ENCODE measurements at regions not wholly inside any gene's neighbourhood (a gene's known extent, or its start where the extent isn't known, plus 50 kb on each side); places are given as distances from the start of the nearest gene placed in this dataset.

- no peak for DNase-seq (ENCODE audit: low read depth, low spot score)
- Histone ChIP-seq H2AFZ (ENCODE audit: control insufficient read depth, low read length) (no peak overlapping the region), H3K4me2 (ENCODE audit: control insufficient read depth, extremely low read depth, insufficient read depth, low read depth, low read length) (no peak overlapping the region), H4K20me1 (ENCODE audit: control insufficient read depth, extremely low read depth, insufficient read depth, low read length) (no peaks in the 10 kb centered on the region), H3K79me2 (ENCODE audit: control insufficient read depth, insufficient read depth, low read length) (no peaks in the 10 kb centered on the region), H3K9ac (ENCODE audit: control insufficient read depth, extremely low read depth, insufficient read depth, low read length) (no peak overlapping the region), H3K9me3 (ENCODE audit: control insufficient read depth, low read depth, low read length) (no peaks in the 10 kb centered on the region), H3K27ac (ENCODE audit: control insufficient read depth, insufficient read depth, low read length) (no peak overlapping the region), H3K4me3 (ENCODE audit: control insufficient read depth in 2 of 3, extremely low read depth in 1 of 3, insufficient read depth in 2 of 3, low read depth in 1 of 3, low read length in 3 of 3) (no peak overlapping the region), H3K9me1 (ENCODE audit: control insufficient read depth, extremely low read depth, insufficient read depth, low read length) (no peaks in the 10 kb centered on the region), H3K27me3 (ENCODE audit: control insufficient read depth, extremely low read depth, insufficient read depth, low read length) (no peaks in the 10 kb centered on the region), H3K4me1 (ENCODE audit: control insufficient read depth, extremely low read depth, insufficient read depth, low read length) (no peaks in the 10 kb centered on the region), H3K36me3 (ENCODE audit: control insufficient read depth in 2 of 2, extremely low read depth in 1 of 2, insufficient read depth in 2 of 2, low read length in 2 of 2) (no peaks in the 10 kb centered on the region)
- FAIRE-seq = no peak
- dilution Hi-C loops (cut with MboI; ENCODE audit: extremely low pct_ligation_motif_present, low sequenced_read_pairs) = no loop called here
- TF ChIP-seq CTCF (optimal IDR thresholded peaks at IDR 0.05 in 1 of 3, IDR thresholded peaks at IDR 0.05 in 1 of 3, conservative IDR thresholded peaks at IDR 0.05 in 1 of 3; ENCODE audit: extremely low read depth in 1 of 3, insufficient read depth in 2 of 3, low read length in 3 of 3) = no peak
- TF ChIP-seq EZH2 (IDR thresholded peaks at IDR 0.05; ENCODE audit: low read length) = no peak
Observed at GRCh38 chr14:26808407-26808806, 210.6 kb upstream of the NOVA1 start.

- H3K9ac ChIP-seq (ENCODE audit: control insufficient read depth, extremely low read depth, insufficient read depth, low read length) = no peak overlapping the region
- no peaks in the 10 kb centered on the region for H3K9me1 ChIP-seq (ENCODE audit: control insufficient read depth, extremely low read depth, insufficient read depth, low read length)
- no peaks in the 10 kb centered on the region for H3K36me3 ChIP-seq (ENCODE audit: control insufficient read depth in 2 of 2, extremely low read depth in 1 of 2, insufficient read depth in 2 of 2, low read length in 2 of 2)
- no peak overlapping the region for H3K4me3 ChIP-seq (ENCODE audit: control insufficient read depth in 2 of 3, extremely low read depth in 1 of 3, insufficient read depth in 2 of 3, low read depth in 1 of 3, low read length in 3 of 3)
- dilution Hi-C loops (cut with MboI; ENCODE audit: extremely low pct_ligation_motif_present, low sequenced_read_pairs) = no loop called here
- no peaks in the 10 kb centered on the region for H3K9me3 ChIP-seq (ENCODE audit: control insufficient read depth, low read depth, low read length)
- no peaks in the 10 kb centered on the region for H3K4me1 ChIP-seq (ENCODE audit: control insufficient read depth, extremely low read depth, insufficient read depth, low read length)
- no peak overlapping the region for H3K27ac ChIP-seq (ENCODE audit: control insufficient read depth, insufficient read depth, low read length)
- H3K27me3 ChIP-seq (ENCODE audit: control insufficient read depth, extremely low read depth, insufficient read depth, low read length) = no peaks in the 10 kb centered on the region
- DNase-seq (ENCODE audit: low read depth, low spot score) (no peak), FAIRE-seq (no peak)
- TF ChIP-seq CTCF (optimal IDR thresholded peaks at IDR 0.05 in 1 of 3, IDR thresholded peaks at IDR 0.05 in 1 of 3, conservative IDR thresholded peaks at IDR 0.05 in 1 of 3; ENCODE audit: extremely low read depth in 1 of 3, insufficient read depth in 2 of 3, low read length in 3 of 3) (no peak), EZH2 (IDR thresholded peaks at IDR 0.05; ENCODE audit: low read length) (no peak)
- H4K20me1 ChIP-seq (ENCODE audit: control insufficient read depth, extremely low read depth, insufficient read depth, low read length) = no peaks in the 10 kb centered on the region
- H2AFZ ChIP-seq (ENCODE audit: control insufficient read depth, low read length) = no peak overlapping the region
- H3K4me2 ChIP-seq (ENCODE audit: control insufficient read depth, extremely low read depth, insufficient read depth, low read depth, low read length) = no peak overlapping the region
- no peaks in the 10 kb centered on the region for H3K79me2 ChIP-seq (ENCODE audit: control insufficient read depth, insufficient read depth, low read length)
Observed at GRCh38 chr14:26810631-26811030, 212.8 kb upstream of the NOVA1 start.

All from keratinocyte (primary cell).